Left ventricle myocardium inferior (tissue), 1 donor: ENCODE measurements at regions not wholly inside any gene's neighbourhood (a gene's known extent, or its start where the extent isn't known, plus 50 kb on each side); places are given as distances from the start of the nearest gene placed in this dataset.

Source experiments
- DNase-seq: peaks from one replicate; pipeline ENCODE4 v3.0.0-alpha.2; 2020
- H3K27ac ChIP-seq: fragments of 200-600 bp; replicated peaks from 2 replicates; pipeline ENCODE4 v1.8.0; 2021
- H3K27me3 ChIP-seq: fragments of 200-600 bp; 2 replicates; pipeline ENCODE4 v1.8.0; 2021; ENCODE audit warnings: low read depth
- H3K36me3 ChIP-seq: fragments of 200-600 bp; 2 replicates; pipeline ENCODE4 v1.8.0; 2021
- H3K4me1 ChIP-seq: fragments of 200-600 bp; 2 replicates; pipeline ENCODE4 v1.8.0; 2021
- H3K4me3 ChIP-seq: fragments of 200-600 bp; 2 replicates; pipeline ENCODE4 v1.8.0; 2021; ENCODE audit warnings: mild to moderate bottlenecking, moderate library complexity
- H3K9me3 ChIP-seq: fragments of 200-600 bp; replicated peaks from 2 replicates; pipeline ENCODE4 v1.8.0; 2021
- intact Hi-C: fragments of 100-400 bp; cut with micrococcal nuclease; formaldehyde crosslinking; loops from one replicate; pipeline ENCODE4 v1.11.0; 2022
- TF ChIP-seq, protein P1 (sequence below): fragments of 200-600 bp; IDR thresholded peaks from 2 replicates; pipeline ENCODE4 v1.8.0; 2021; ENCODE audit warnings: antibody characterized with exemption, mild to moderate bottlenecking, borderline replicate concordance
- donor health status: DM: no; HTN: yes; CAD: no; lungs with severe emphysema.

DNA sequence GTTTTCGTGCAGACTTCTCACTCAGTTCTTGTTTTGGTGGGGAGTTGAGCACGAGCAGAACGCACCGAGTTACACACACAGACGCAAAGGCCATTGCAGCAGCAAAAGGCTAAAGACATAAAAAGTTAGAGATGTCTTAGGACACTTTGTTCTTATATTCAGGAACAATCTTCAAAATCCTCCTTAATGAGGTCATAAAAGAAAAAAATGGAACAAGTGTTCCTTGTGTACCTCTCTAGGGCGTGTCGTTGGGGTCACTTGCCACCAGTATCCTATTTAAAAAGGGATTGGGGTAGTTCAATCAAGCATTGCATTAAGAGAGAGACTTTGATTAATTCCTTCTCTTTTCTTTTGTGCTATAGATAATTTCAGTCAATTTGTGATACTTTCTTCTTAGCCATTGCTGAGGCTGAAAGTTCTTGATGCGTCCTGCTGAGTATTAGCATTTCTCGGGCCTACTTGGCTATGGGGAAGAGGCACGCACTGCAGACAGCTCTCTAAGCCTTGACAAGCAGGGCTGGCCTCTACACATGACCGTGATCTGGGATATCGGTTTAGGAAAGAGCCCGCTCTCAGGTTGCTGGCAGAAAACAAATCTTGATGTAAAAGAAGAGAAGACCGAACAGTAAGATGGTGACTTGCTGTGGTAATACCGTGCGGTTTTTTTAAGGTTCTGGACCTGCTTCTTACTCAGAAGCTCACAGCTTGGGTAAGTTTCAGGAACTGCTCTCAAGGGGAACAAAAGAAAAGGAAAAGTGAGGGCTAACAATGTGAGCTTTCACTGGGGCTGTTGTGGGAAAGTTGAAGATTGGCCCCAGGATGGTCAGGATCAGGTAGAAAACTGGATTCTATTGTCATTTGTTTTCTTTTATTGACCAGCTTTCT lies 223.6 kb downstream of the TM9SF2 start:
- Histone ChIP-seq H3K4me1 (peaks cover 3% of the 10 kb centered on the region), H3K27ac (no peak overlapping the region), H3K4me3 (no peak overlapping the region), H3K36me3 (no peaks in the 10 kb centered on the region), H3K27me3 (no peaks in the 10 kb centered on the region), H3K9me3 (no peaks in the 10 kb centered on the region)
- TF ChIP-seq, protein P1, sequence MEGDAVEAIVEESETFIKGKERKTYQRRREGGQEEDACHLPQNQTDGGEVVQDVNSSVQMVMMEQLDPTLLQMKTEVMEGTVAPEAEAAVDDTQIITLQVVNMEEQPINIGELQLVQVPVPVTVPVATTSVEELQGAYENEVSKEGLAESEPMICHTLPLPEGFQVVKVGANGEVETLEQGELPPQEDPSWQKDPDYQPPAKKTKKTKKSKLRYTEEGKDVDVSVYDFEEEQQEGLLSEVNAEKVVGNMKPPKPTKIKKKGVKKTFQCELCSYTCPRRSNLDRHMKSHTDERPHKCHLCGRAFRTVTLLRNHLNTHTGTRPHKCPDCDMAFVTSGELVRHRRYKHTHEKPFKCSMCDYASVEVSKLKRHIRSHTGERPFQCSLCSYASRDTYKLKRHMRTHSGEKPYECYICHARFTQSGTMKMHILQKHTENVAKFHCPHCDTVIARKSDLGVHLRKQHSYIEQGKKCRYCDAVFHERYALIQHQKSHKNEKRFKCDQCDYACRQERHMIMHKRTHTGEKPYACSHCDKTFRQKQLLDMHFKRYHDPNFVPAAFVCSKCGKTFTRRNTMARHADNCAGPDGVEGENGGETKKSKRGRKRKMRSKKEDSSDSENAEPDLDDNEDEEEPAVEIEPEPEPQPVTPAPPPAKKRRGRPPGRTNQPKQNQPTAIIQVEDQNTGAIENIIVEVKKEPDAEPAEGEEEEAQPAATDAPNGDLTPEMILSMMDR: no peak
- intact Hi-C loops: no loop called here
- DNase-seq: no peak

DNA sequence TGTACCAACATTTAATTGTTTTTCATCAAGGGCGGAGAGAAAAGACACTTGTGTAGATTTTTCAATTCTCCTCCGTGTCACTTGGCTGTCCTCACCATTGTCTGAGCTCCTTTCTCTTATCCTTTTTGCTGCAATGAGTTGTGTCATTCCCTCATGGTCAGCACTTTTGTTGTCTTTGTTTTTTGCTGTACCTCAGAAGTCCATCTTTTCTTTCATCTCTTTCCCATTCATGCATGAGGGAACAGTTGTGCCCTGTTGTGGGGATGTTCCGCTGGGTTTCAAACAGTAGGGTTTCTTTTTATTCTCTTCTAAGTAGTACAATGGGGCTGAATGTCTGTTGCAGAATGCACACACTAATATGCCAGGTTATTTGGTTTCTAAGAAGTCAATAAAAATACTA lies 222.6 kb downstream of the TM9SF2 start:
- TF ChIP-seq, protein P1: no peak
- intact Hi-C loops: no loop called here
- no peak overlapping the region for H3K27ac ChIP-seq
- H3K27me3 ChIP-seq: no peaks in the 10 kb centered on the region
- no peak for DNase-seq
- no peak overlapping the region for H3K4me3 ChIP-seq
- H3K9me3 ChIP-seq: no peaks in the 10 kb centered on the region
- H3K36me3 ChIP-seq: no peaks in the 10 kb centered on the region
- H3K4me1 ChIP-seq: peaks cover 3% of the 10 kb centered on the region

DNA sequence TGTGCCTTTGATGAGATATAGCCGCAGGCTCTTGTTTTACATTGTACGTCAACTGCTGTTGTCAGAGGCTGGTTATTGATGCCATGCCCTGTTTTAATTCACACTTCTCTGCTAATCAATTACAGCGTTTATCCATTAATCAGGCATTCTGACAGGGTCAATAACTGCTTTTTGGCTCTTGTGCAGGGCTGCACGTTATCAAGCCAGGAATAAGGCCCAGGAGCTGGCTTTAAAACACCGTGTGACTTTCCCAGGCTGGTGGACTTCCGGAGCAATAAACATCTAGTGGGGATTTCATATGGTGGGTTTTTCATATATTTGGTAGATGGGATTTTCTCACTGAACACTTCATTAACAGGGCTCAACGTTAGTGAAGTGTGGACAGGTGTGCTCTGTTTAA lies 221.7 kb downstream of the TM9SF2 start:
- H3K4me3 ChIP-seq: no peak overlapping the region
- DNase-seq: no peak
- no peaks in the 10 kb centered on the region for H3K9me3 ChIP-seq
- intact Hi-C loops: no loop called here
- peaks cover 3% of the 10 kb centered on the region for H3K4me1 ChIP-seq
- no peak overlapping the region for H3K27ac ChIP-seq
- H3K27me3 ChIP-seq: no peaks in the 10 kb centered on the region
- TF ChIP-seq, protein P1: no peak
- H3K36me3 ChIP-seq: no peaks in the 10 kb centered on the region

DNA sequence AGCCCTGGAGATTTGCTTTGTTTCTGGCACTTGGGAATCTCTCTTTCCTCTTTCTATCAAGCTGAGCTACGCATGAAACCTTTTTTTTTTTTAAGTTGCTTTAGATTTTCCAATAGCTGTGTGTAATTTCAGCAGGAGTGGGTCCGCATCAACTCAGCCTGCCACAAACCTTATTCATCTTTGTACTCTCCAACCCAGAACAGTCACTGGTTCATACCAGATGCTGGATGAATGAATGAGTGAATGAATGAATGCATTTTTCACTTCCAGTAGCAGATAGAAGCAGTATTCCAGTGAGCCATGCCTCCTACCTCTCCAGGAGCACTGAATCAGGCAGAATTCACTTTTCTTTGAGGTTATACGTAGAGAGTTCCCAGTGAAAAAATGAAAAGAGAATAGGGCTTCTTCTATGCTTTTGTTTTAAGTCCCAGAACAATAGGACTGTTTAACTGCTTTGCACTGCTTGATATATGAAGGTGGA lies 221.1 kb downstream of the TM9SF2 start:
- peaks cover 3% of the 10 kb centered on the region for H3K4me1 ChIP-seq
- no peaks in the 10 kb centered on the region for H3K9me3 ChIP-seq
- intact Hi-C loops: no loop called here
- DNase-seq: no peak
- no peaks in the 10 kb centered on the region for H3K36me3 ChIP-seq
- TF ChIP-seq, protein P1: no peak
- H3K27me3 ChIP-seq: no peaks in the 10 kb centered on the region
- no peak overlapping the region for H3K4me3 ChIP-seq
- H3K27ac ChIP-seq: no peak overlapping the region

DNA sequence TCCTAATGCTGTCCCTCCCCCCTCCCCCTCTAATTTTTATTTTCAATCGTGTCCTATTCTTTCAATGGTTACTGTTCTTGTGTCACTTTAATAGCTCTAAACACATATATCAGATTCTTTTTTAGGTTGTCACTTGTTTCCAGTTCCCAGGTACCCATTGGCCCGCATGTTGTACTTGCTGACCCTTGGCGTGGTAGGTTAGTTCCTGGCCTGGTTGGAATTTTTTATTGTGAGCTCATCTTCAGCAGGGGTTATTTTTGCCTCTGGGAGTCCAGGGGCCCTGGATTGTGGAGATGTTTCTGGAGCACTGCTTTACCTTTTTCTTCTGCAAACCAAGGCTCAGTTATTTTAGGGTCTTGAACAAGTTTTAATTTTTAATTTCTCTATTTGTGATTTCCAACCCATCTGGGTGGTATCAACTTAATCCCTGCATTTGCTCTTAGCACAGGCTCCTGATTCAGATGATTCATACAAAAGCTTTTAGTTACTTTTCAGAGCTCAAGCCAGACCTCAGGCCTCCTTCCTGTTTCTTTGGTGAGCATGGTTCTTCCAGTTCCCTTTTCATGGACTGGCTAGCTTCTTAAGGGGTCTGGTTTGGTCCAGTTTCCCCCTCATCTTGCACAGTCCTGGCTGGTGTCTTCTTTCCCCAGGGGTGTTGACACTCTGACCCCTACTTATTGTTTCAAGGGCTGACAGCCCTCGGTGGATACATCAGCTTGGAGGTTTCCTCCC lies 220.5 kb downstream of the TM9SF2 start:
- TF ChIP-seq, protein P1: no peak
- intact Hi-C loops: no loop called here
- Histone ChIP-seq H3K4me1 (peaks cover 3% of the 10 kb centered on the region), H3K36me3 (no peaks in the 10 kb centered on the region), H3K27me3 (no peaks in the 10 kb centered on the region), H3K9me3 (no peaks in the 10 kb centered on the region), H3K27ac (no peak overlapping the region), H3K4me3 (no peak overlapping the region)
- no peak for DNase-seq
